T-helper 9 cell (primary cell): ENCODE measurements at regions not wholly inside any gene's neighbourhood (a gene's known extent, or its start where the extent isn't known, plus 50 kb on each side); places are given as distances from the start of the nearest gene placed in this dataset.

Source experiments
- DNase-seq: peaks from one replicate; pipeline ENCODE4 v3.0.0-alpha.2; 2020

GRCh38 chr20:40961686-40962640, 66.7 kb upstream of the TOP1 start:
- DNase-seq = no peak

- DNase-seq = peak; percentile 63
These were observed 65.7 kb upstream of the TOP1 start for GRCh38 chr20:40962733-40963504.

GRCh38 chr20:40963505-40963845, 65.1 kb upstream of the TOP1 start:
- DNase-seq = no peak

GRCh38 chr20:40965671-40966070, 63.0 kb upstream of the TOP1 start:
- DNase-seq = no peak

DNA sequence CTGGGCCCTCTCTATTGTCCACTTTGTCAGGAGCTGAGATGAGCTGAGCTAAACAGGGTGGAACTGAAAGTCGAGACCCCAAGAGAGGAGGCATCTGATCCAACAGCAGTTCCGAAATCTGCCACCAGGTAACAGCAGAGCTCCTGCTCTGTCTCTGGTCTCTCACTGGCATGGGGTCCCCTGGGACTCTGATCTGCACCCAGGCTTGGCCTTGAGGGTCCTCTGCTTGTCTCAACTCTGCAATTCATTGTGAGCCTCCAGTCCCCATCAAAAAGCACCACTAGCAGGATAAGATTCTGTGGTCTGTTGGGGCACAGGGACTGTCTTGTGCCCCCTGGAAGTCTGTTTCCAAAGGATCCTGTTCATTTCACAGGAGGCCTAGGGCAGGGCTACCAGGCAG, 62.5 kb upstream of the TOP1 start:
- DNase-seq = no peak

DNA sequence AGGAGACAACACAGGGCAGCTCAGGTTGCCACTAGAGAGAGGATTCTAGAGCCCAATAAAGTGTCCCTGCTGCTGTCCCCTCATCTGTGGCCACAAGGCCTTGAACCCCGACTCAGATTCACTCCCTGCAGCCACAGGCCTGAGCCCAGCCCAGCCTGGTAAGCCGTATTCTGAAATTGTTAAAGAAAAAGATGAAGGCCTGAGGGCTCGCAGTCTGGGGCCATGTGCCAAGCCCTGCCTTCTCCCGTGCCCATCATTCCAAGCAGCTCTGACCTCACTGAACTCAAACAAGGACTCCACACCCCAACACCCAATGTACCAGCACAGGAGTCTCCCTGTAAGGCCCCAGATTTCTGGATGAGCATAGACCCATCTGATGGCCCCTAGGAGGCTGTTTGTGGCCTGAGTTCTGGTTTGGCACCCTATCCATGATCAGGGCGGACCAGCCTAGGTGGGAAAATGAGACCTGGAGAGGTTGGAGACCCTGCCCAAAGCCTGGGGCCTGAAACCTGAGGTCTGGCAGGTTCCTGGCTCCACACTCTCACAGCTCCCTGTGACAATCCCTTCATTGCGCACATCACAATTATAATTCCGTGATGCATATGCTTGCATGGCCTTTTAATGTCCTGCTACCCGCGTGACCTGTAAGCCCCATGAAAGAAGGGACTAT, 62.0 kb upstream of the TOP1 start:
- DNase-seq = no peak

- DNase-seq = no peak
These were observed 60.9 kb upstream of the TOP1 start for GRCh38 chr20:40967700-40968099.

DNA sequence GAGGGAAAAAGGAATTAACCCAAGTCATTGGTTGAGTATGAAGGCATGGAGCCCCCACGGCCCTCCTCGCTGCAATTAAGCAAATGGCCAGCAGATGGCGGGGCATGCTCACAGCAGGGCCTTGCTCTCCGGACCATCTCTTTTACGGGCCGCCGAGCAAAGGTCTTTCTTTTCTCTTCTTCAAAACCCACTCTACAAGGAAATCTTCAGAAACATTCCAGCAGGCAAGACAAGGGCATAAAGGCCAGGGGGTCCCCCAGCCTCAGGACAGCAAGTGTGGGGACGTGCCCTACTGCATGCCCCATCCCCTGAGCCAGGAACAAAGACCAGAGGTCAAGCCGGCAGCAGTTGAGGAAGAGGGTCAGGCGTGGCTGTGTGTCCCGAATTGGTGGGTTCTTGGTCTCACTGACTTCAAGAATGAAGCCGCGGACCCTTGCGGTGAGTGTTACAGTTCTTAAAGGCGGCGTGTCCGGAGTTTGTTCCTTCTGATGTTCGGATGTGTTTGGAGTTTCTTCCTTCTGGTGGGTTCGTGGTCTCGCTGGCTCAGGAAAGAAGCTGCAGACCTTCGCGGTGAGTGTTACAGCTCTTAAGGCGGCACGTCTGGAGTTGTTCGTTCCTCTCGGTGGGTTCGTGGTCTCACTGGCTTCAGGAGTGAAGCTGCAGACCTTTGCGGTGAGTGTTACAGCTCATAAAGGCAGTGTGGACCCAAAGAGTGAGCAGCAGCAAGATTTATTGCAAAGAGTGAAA, 59.6 kb upstream of the TOP1 start:
- peak; percentile 86 for DNase-seq

DNA sequence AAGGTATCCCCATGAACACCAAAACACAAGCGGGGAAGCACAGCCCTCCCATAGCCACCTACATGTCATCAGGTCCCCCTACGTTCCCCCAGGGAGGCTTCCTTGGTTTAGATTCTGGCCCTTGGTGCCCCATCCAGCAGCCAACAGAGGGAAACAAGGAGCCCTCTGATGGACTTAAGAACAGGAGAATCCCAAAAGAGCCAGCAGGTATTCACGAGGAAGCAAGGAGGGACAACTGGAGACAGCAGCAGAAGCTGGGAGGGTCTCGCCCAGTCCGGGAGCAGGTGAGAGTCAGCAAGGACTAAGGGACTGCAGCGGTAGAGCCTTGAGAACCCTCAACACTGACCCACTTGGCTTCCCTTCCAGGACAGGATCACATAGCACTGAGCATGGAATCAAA, 58.4 kb upstream of the TOP1 start:
- no peak for DNase-seq

GRCh38 chr20:40977218-40977617, 51.4 kb upstream of the TOP1 start:
- no peak for DNase-seq

GRCh38 chr20:40978761-40979160, 49.9 kb upstream of the TOP1 start:
- no peak for DNase-seq
